ENCODE measurements at regions not wholly inside any gene's neighbourhood (a gene's known extent, or its start where the extent isn't known, plus 50 kb on each side); places are given as distances from the start of the nearest gene placed in this dataset.

GRCh38 chr7:65475734-65476319 is 102.2 kb downstream of the ZNF92 start (continued):
- no peak for TF ChIP-seq ZNF318 (CRISPR knock-in tag; IDR thresholded peaks at IDR 0.05)
- TF ChIP-seq POGZ (CRISPR knock-in tag; IDR thresholded peaks at IDR 0.05) = peak; percentile 73; the same call in 1 of the 2 replicates
- peak; percentile 83 for TF ChIP-seq ZBTB7A (CRISPR knock-in tag; IDR thresholded peaks at IDR 0.05)
- TF ChIP-seq ZSCAN5A (CRISPR knock-in tag; IDR thresholded peaks at IDR 0.05; ENCODE audit: borderline replicate concordance) = no peak
- peak; percentile 70; the same call in 1 of the 2 replicates for TF ChIP-seq FOXJ3 (CRISPR knock-in tag; IDR thresholded peaks at IDR 0.05; ENCODE audit: borderline replicate concordance)
- TF ChIP-seq MEIS1 (CRISPR knock-in tag; IDR thresholded peaks at IDR 0.05; ENCODE audit: borderline replicate concordance) = 0 out of 2 replicates have a peak, but pooled peaks have one; percentile 19
- TF ChIP-seq HNF4G (IDR thresholded peaks at IDR 0.05; ENCODE audit: borderline replicate concordance, low read depth, low read length) = peak; percentile 64
- TF ChIP-seq HNF4G (CRISPR knock-in tag; IDR thresholded peaks at IDR 0.05; ENCODE audit: borderline replicate concordance, low read depth) = peak; percentile 22; the same call in 1 of the 2 replicates
- TF ChIP-seq PRPF4 (IDR thresholded peaks at IDR 0.05; ENCODE audit: low read depth, low read length, poor library complexity, severe bottlenecking) = no peak
- no peak for TF ChIP-seq CEBPG (CRISPR knock-in tag; IDR thresholded peaks at IDR 0.05)
- TF ChIP-seq ZBTB7B (CRISPR knock-in tag; IDR thresholded peaks at IDR 0.05) = peak; percentile 93
- no peak for TF ChIP-seq RBFOX2 (IDR thresholded peaks at IDR 0.05; ENCODE audit: low read depth, low read length)
- peak; percentile 77 for TF ChIP-seq CREM (IDR thresholded peaks at IDR 0.05)
- no peak for TF ChIP-seq CREM (CRISPR knock-in tag; IDR thresholded peaks at IDR 0.05)
- peak; percentile 94 for TF ChIP-seq ARID5B (CRISPR knock-in tag; IDR thresholded peaks at IDR 0.05)
- peak; percentile 69 for TF ChIP-seq HDAC2 (CRISPR knock-in tag; IDR thresholded peaks at IDR 0.05)
